ENCODE measurements at regions not wholly inside any gene's neighbourhood (a gene's known extent, or its start where the extent isn't known, plus 50 kb on each side); places are given as distances from the start of the nearest gene placed in this dataset.

GRCh38 chr9:30997291-30997690 lies 1387.2 kb upstream of the ACO1 start:
- Histone ChIP-seq H3K4me1 (no peaks in the 10 kb centered on the region), H3K27me3 (no peaks in the 10 kb centered on the region), H3K27ac (no peak overlapping the region), H3K4me3 (no peak overlapping the region), H3K36me3 (no peaks in the 10 kb centered on the region), H3K9me3 (no peaks in the 10 kb centered on the region)
- TF ChIP-seq CTCF (IDR thresholded peaks at IDR 0.05): no peak
- intact Hi-C loops (cut with DNase I): no loop called here
- DNase-seq (ENCODE audit: low spot score in 2 of 2): no peak

- no peak overlapping the region for H3K27ac ChIP-seq
- H3K4me1 ChIP-seq: no peaks in the 10 kb centered on the region
- no peaks in the 10 kb centered on the region for H3K27me3 ChIP-seq
- intact Hi-C loops (cut with DNase I): no loop called here
- no peak for DNase-seq (ENCODE audit: low spot score in 2 of 2)
- H3K9me3 ChIP-seq: peaks cover 0 to 3% of the 10 kb centered on the region in 2 donors
- no peak overlapping the region for H3K4me3 ChIP-seq
- H3K36me3 ChIP-seq: no peaks in the 10 kb centered on the region
- no peak for TF ChIP-seq CTCF (IDR thresholded peaks at IDR 0.05)
These were observed 1379.3 kb upstream of the ACO1 start for GRCh38 chr9:31005086-31005665.

- no peak for TF ChIP-seq CTCF (IDR thresholded peaks at IDR 0.05)
- DNase-seq (ENCODE audit: low spot score in 2 of 2): no peak
- Histone ChIP-seq H3K27me3 (no peaks in the 10 kb centered on the region), H3K27ac (no peak overlapping the region), H3K36me3 (no peaks in the 10 kb centered on the region), H3K4me3 (no peak overlapping the region), H3K9me3 (no peaks in the 10 kb centered on the region), H3K4me1 (no peaks in the 10 kb centered on the region)
- intact Hi-C loops (cut with DNase I): no loop called here
These were observed 1371.1 kb upstream of the ACO1 start for GRCh38 chr9:31013371-31013770.

DNA sequence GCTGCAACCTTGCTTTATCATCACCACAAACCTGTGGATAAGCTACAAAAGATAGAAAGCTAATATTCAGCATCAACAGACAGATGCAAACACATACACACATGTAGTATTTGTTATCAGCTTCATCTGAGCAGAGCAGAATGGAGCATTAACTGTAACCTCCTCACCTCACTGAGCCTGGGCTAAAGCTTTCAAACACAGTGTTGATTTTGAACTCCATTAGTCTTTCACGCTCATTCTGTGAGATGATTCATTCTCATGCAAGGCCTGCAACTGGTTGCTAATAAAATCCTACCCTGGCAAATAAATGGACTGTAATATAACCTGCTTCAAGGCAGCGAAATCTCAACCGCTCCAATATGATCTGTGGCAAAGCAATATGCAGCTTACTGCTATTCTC lies 1360.6 kb upstream of the ACO1 start:
- Histone ChIP-seq H3K27me3 (no peaks in the 10 kb centered on the region), H3K4me3 (no peak overlapping the region), H3K9me3 (no peaks in the 10 kb centered on the region), H3K36me3 (no peaks in the 10 kb centered on the region), H3K4me1 (no peaks in the 10 kb centered on the region), H3K27ac (no peak overlapping the region)
- TF ChIP-seq CTCF (IDR thresholded peaks at IDR 0.05): no peak
- intact Hi-C loops (cut with DNase I): no loop called here
- no peak for DNase-seq (ENCODE audit: low spot score in 2 of 2)

DNA sequence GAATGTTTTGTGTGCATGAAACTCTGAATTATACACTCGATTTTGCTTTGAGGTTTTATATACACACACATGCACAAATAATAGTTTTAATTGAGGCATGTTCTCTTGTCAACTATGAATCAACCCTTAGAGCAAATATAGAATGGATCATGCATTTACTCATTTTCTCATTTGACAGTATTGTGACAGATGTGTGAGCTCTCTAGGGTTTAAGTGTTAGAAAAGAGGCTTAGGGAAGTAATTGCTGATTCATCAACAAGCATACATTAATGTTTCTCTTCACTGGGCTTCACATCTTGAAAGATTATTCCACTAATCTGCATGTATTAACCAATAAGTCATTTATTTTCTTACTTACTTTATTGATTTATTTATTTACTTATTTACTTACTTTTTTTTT lies 1356.8 kb upstream of the ACO1 start:
- H3K9me3 ChIP-seq: no peaks in the 10 kb centered on the region
- H3K36me3 ChIP-seq: no peaks in the 10 kb centered on the region
- H3K4me1 ChIP-seq: no peaks in the 10 kb centered on the region
- H3K27me3 ChIP-seq: no peaks in the 10 kb centered on the region
- intact Hi-C loops (cut with DNase I): no loop called here
- no peak for DNase-seq (ENCODE audit: low spot score in 2 of 2)
- H3K4me3 ChIP-seq: no peak overlapping the region
- no peak for TF ChIP-seq CTCF (IDR thresholded peaks at IDR 0.05)
- no peak overlapping the region for H3K27ac ChIP-seq

DNA sequence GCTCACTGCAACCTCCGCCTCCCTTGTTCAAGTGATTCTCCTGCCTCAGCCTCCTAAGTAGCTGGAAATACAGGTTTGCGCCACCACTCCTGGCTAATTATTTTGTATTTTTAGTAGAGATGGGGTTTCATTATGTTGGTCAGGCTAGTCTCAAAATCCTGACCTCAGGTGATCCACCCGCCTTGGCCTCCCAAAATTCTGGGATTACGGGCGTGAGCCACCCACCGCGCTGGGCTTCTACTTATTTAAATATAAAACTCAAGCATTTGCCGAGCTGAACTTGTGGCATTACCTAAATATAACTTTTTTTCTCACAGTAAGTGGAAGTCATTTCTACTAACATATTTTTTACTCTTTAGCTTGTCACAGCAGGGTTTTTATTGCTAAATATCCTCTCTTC lies 1356.3 kb upstream of the ACO1 start:
- Histone ChIP-seq H3K9me3 (no peaks in the 10 kb centered on the region), H3K4me1 (no peaks in the 10 kb centered on the region), H3K27me3 (no peaks in the 10 kb centered on the region), H3K36me3 (no peaks in the 10 kb centered on the region), H3K4me3 (no peak overlapping the region), H3K27ac (no peak overlapping the region)
- no peak for DNase-seq (ENCODE audit: low spot score in 2 of 2)
- no peak for TF ChIP-seq CTCF (IDR thresholded peaks at IDR 0.05)
- intact Hi-C loops (cut with DNase I): no loop called here

All from ascending aorta (tissue), 2 donors.